GM21367 (cell line): ENCODE measurements at regions not wholly inside any gene's neighbourhood (a gene's known extent, or its start where the extent isn't known, plus 50 kb on each side); places are given as distances from the start of the nearest gene placed in this dataset.

ENCODE experiments used
- ATAC-seq: cut with Tn5 transposase; IDR thresholded peaks from one replicate; pipeline ENCODE4 v1.9.1; 2021; ENCODE audit not compliant: unreplicated experiment

- no peak for ATAC-seq
Observed at GRCh38 chr6:156533872-156534524, 243.2 kb upstream of the ARID1B start.

GRCh38 chr6:156526081-156526480 lies 251.1 kb upstream of the ARID1B start:
- no peak for ATAC-seq

GRCh38 chr6:156525541-156525940 lies 251.6 kb upstream of the ARID1B start:
- ATAC-seq = no peak

GRCh38 chr6:156519940-156520339 lies 257.2 kb upstream of the ARID1B start:
- ATAC-seq = no peak

GRCh38 chr6:156517088-156517487 lies 260.1 kb upstream of the ARID1B start:
- ATAC-seq = no peak

- ATAC-seq = no peak
Observed at GRCh38 chr6:156515242-156515641, 261.9 kb upstream of the ARID1B start.

GRCh38 chr6:156513504-156513903 lies 263.7 kb upstream of the ARID1B start:
- ATAC-seq = no peak

- no peak for ATAC-seq
Observed at GRCh38 chr6:156511570-156511969, 265.6 kb upstream of the ARID1B start.

- no peak for ATAC-seq
Observed at GRCh38 chr6:156511051-156511450, 266.1 kb upstream of the ARID1B start.

GRCh38 chr6:156510242-156510641 lies 266.9 kb upstream of the ARID1B start:
- ATAC-seq = no peak

GRCh38 chr6:156509496-156509895 lies 267.7 kb upstream of the ARID1B start:
- no peak for ATAC-seq

- no peak for ATAC-seq
Observed at GRCh38 chr6:156508923-156509322, 268.3 kb upstream of the ARID1B start.

- ATAC-seq = no peak
Observed at GRCh38 chr6:156508126-156508525, 269.1 kb upstream of the ARID1B start.

- no peak for ATAC-seq
Observed at GRCh38 chr6:156507656-156508055, 269.5 kb upstream of the ARID1B start.

- no peak for ATAC-seq
Observed at GRCh38 chr6:156507106-156507505, 270.1 kb upstream of the ARID1B start.

GRCh38 chr6:156502969-156503504 lies 274.1 kb upstream of the ARID1B start:
- ATAC-seq = no peak

GRCh38 chr6:156497618-156498017 lies 279.6 kb upstream of the ARID1B start:
- ATAC-seq = no peak

- no peak for ATAC-seq
Observed at GRCh38 chr6:156487877-156488276, 289.3 kb upstream of the ARID1B start.

- no peak for ATAC-seq
Observed at GRCh38 chr6:156485150-156485549, 292.0 kb upstream of the ARID1B start.

- no peak for ATAC-seq
Observed at GRCh38 chr6:156474507-156475120, 302.6 kb upstream of the ARID1B start.

GRCh38 chr6:156471000-156471399 lies 306.2 kb upstream of the ARID1B start:
- ATAC-seq = no peak

- ATAC-seq = peak; percentile 70
Observed at GRCh38 chr6:156464100-156464878, 312.9 kb upstream of the ARID1B start.
